Left lung (tissue), 4 donors: ENCODE measurements at regions not wholly inside any gene's neighbourhood (a gene's known extent, or its start where the extent isn't known, plus 50 kb on each side); places are given as distances from the start of the nearest gene placed in this dataset.
"Not testable (repeated sequence)": the region's sequence is repeated elsewhere in the genome, so short reads cannot be mapped to it uniquely, and the experiment has no call there.

ENCODE experiments used
- ATAC-seq: fragments of 200-7000 bp; cut with Tn5 transposase; one replicate; pipeline ENCODE4 v1.9.1; 2020; ENCODE audit warnings: moderate library complexity
- DNase-seq, 4 donors: peaks; one replicate each; pipeline ENCODE4 v3.0.0-alpha.2; 2013 to 2020
- H3K27ac ChIP-seq, 2 donors: fragments of 200-600 bp; sonication (generic) in 1 of 2; one replicate each; pipeline versions ENCODE4 v1.5.0 to v1.8.0; 2020 to 2021
- H3K27me3 ChIP-seq, 2 donors: fragments of 200-600 bp; sonication (generic) in 1 of 2; one replicate each; pipeline versions ENCODE4 v1.5.0 to v1.8.0; 2020 to 2021
- H3K36me3 ChIP-seq, 2 donors: fragments of 200-600 bp; sonication (generic) in 1 of 2; one replicate each; pipeline versions ENCODE4 v1.5.0 to v1.8.0; 2020 to 2021
- H3K4me1 ChIP-seq, 2 donors: fragments of 200-600 bp; one replicate each; pipeline ENCODE4 v1.8.0; 2021
- H3K4me3 ChIP-seq, 2 donors: fragments of 200-600 bp; sonication (generic) in 1 of 2; one replicate each; pipeline versions ENCODE4 v1.5.0 to v1.8.0; 2020 to 2021; ENCODE audit warnings: mild to moderate bottlenecking in 1 of 2
- H3K9me3 ChIP-seq, 2 donors: fragments of 200-600 bp; sonication (generic) in 1 of 2; one replicate each; pipeline versions ENCODE4 v1.5.0 to v1.8.0; 2020 to 2021
- CTCF ChIP-seq, 2 donors: fragments of 200-600 bp; sonication (generic) in 1 of 2; IDR thresholded peaks; one replicate each; pipeline versions ENCODE4 v1.5.0 to v1.8.0; 2021; ENCODE audit warnings: antibody characterized with exemption in 2 of 2
- intact Hi-C, 2 donors: fragments of 100-400 bp; cut with DNase I; formaldehyde crosslinking; loops; one replicate each; pipeline versions ENCODE4 v1.11.2 to v1.14.2; 2022
- donor health status: DM: no; HTN: yes; CAD: no.
- donor health status: DM: no; HTN: no; CAD: no.

- no peaks in the 10 kb centered on the region for H3K36me3 ChIP-seq
- H3K4me3 ChIP-seq, result no peak overlapping the region
- H3K27me3 ChIP-seq, result no peaks in the 10 kb centered on the region
- no peak for DNase-seq
- H3K9me3 ChIP-seq, result no peaks in the 10 kb centered on the region
- H3K27ac ChIP-seq, result no peak overlapping the region
- intact Hi-C loops, result no loop called here
- no peak for ATAC-seq
- H3K4me1 ChIP-seq, result peaks cover 0 to 5% of the 10 kb centered on the region in 2 donors
- TF ChIP-seq CTCF (IDR thresholded peaks at IDR 0.05), result no peak
Observed at GRCh38 chr7:142468871-142469665, 211.2 kb upstream of the PRSS58 start.

- H3K36me3 ChIP-seq, intact Hi-C loops, H3K4me3 ChIP-seq, H3K27me3 ChIP-seq, H3K27ac ChIP-seq, H3K4me1 ChIP-seq, DNase-seq, H3K9me3 ChIP-seq, ATAC-seq: not testable (repeated sequence)
Observed at GRCh38 chr7:142467056-142467655, 209.3 kb upstream of the PRSS58 start.

GRCh38 chr7:142463401-142463850 lies 205.6 kb upstream of the PRSS58 start:
- H3K36me3 ChIP-seq, result no peaks in the 10 kb centered on the region
- no peak for TF ChIP-seq CTCF (IDR thresholded peaks at IDR 0.05)
- ATAC-seq (no peak), DNase-seq (peak in 1 of 4 donors; percentile 8)
- H3K4me3 ChIP-seq, result no peak overlapping the region
- peaks cover 0 to 14% of the 10 kb centered on the region in 2 donors for H3K4me1 ChIP-seq
- H3K27ac ChIP-seq, result no peak overlapping the region
- H3K9me3 ChIP-seq, result no peaks in the 10 kb centered on the region
- intact Hi-C loops, result no loop called here
- H3K27me3 ChIP-seq, result no peaks in the 10 kb centered on the region

GRCh38 chr7:142461437-142461836 lies 203.6 kb upstream of the PRSS58 start:
- Histone ChIP-seq H3K36me3 (no peaks in the 10 kb centered on the region), H3K4me1 (peaks cover 0 to 14% of the 10 kb centered on the region in 2 donors), H3K27me3 (no peaks in the 10 kb centered on the region), H3K9me3 (no peaks in the 10 kb centered on the region), H3K27ac (no peak overlapping the region), H3K4me3 (no peak overlapping the region)
- no peak for TF ChIP-seq CTCF (IDR thresholded peaks at IDR 0.05)
- no peak for ATAC-seq
- no peak for DNase-seq
- intact Hi-C loops, result no loop called here

- no peaks in the 10 kb centered on the region for H3K36me3 ChIP-seq
- intact Hi-C loops, result no loop called here
- no peaks in the 10 kb centered on the region for H3K9me3 ChIP-seq
- no peak overlapping the region for H3K4me3 ChIP-seq
- H3K4me1 ChIP-seq, result peaks cover 0 to 14% of the 10 kb centered on the region in 2 donors
- H3K27me3 ChIP-seq, result no peaks in the 10 kb centered on the region
- DNase-seq (no peak), ATAC-seq (no peak)
- no peak overlapping the region for H3K27ac ChIP-seq
- no peak for TF ChIP-seq CTCF (IDR thresholded peaks at IDR 0.05)
Observed at GRCh38 chr7:142460402-142461117, 202.7 kb upstream of the PRSS58 start.
